ENCODE measurements at regions not wholly inside any gene's neighbourhood (a gene's known extent, or its start where the extent isn't known, plus 50 kb on each side); places are given as distances from the start of the nearest gene placed in this dataset.

- no peak overlapping the region for H4K5ac ChIP-seq (ENCODE audit: insufficient read length, low read depth, low read length)
- no peak overlapping the region for H2BK20ac ChIP-seq (ENCODE audit: low read depth, low read length, poor library complexity, severe bottlenecking)
- H3K4me1 ChIP-seq (ENCODE audit: insufficient read depth, low read length) = no peaks in the 10 kb centered on the region
- Mint-ChIP-seq H3K27ac (no peak overlapping the region), H3K27me3 (ENCODE audit: low read depth) (peaks cover 18% of the 10 kb centered on the region), H3K4me3 (no peak overlapping the region), H3K9me3 (no peaks in the 10 kb centered on the region; a peak in 1 of 5 replicates), H3K36me3 (ENCODE audit: insufficient read depth in 1 of 3, low read depth in 3 of 3) (no peaks in the 10 kb centered on the region), H3K4me1 (no peaks in the 10 kb centered on the region)
- DNase-seq = no peak
- H3K79me1 ChIP-seq (ENCODE audit: insufficient read depth, low read depth, low read length, poor library complexity, severe bottlenecking) = no peaks in the 10 kb centered on the region
- no CpG with 5 or more reads among the region's 2 CpGs for WGBS (ENCODE audit: extremely low coverage, insufficient read length, low lambda C conversion rate)
- no peaks in the 10 kb centered on the region for H4K20me1 ChIP-seq (ENCODE audit: control insufficient read depth, insufficient read depth, insufficient read length)
- H2BK12ac ChIP-seq (ENCODE audit: insufficient read length, low read depth, low read length) = no peak overlapping the region
- no peak overlapping the region for H3K27ac ChIP-seq (ENCODE audit: insufficient read length, low read depth, low read length)
- H3K18ac ChIP-seq (ENCODE audit: insufficient read length, low read depth, low read length) = no peak overlapping the region
- no peak overlapping the region for H2AFZ ChIP-seq (ENCODE audit: low read length)
- no peak overlapping the region for H2BK15ac ChIP-seq (ENCODE audit: low read depth, low read length)
- no peak overlapping the region for H3K23ac ChIP-seq (ENCODE audit: insufficient read length, low read depth, low read length)
- no peak for TF ChIP-seq CTCF (conservative IDR thresholded peaks at IDR 0.05)
- no peaks in the 10 kb centered on the region for H3K79me2 ChIP-seq (ENCODE audit: insufficient read depth, low read length)
- no peak overlapping the region for H4K91ac ChIP-seq (ENCODE audit: insufficient read length, low read depth, low read length)
- H3K23me2 ChIP-seq (ENCODE audit: insufficient read length, low read depth, low read length, poor library complexity, severe bottlenecking) = no peaks in the 10 kb centered on the region
- no peak overlapping the region for H3K4ac ChIP-seq (ENCODE audit: low read depth, low read length)
- H3K56ac ChIP-seq (ENCODE audit: insufficient read length, low read depth, low read length) = no peak overlapping the region
- no peak overlapping the region for H4K8ac ChIP-seq (replicated peaks; ENCODE audit: insufficient read length, low read depth, low read length)
- no peak overlapping the region for H3K14ac ChIP-seq (ENCODE audit: insufficient read depth, low read length)
- no peak overlapping the region for H2BK120ac ChIP-seq (ENCODE audit: low read depth, low read length, poor library complexity, severe bottlenecking)
- no peak overlapping the region for H3T11ph ChIP-seq (ENCODE audit: low read length)
- H3K4me2 ChIP-seq (ENCODE audit: insufficient read depth, insufficient read length, low read length) = no peak overlapping the region
- H2AK5ac ChIP-seq (ENCODE audit: insufficient read length, low read length) = no peak overlapping the region
- H3K9me3 ChIP-seq (ENCODE audit: control insufficient read depth, low read depth, low read length) = no peaks in the 10 kb centered on the region
- no peak overlapping the region for H2BK5ac ChIP-seq (ENCODE audit: insufficient read length, low read length)
- no peak overlapping the region for H3K9ac ChIP-seq (ENCODE audit: extremely low read depth, insufficient read length, low read length)
- no peaks in the 10 kb centered on the region for H3K27me3 ChIP-seq (ENCODE audit: insufficient read depth, low read length)
Observed at GRCh38 chr3:43810797-43811196, 120.1 kb downstream of the ABHD5 start.

Measured in H9 (cell line).